AG09319 (cell line): ENCODE measurements at regions not wholly inside any gene's neighbourhood (a gene's known extent, or its start where the extent isn't known, plus 50 kb on each side); places are given as distances from the start of the nearest gene placed in this dataset.

ENCODE experiments used
- DNase-seq: peaks from one replicate; pipeline ENCODE4 v3.0.0-alpha.2; 2010; ENCODE audit warnings: low read depth; ENCODE audit errors: extremely low read depth
- TF ChIP-seq, protein P1 (sequence below): IDR thresholded peaks from 2 replicates; pipeline ENCODE4 v1.5.1; 2011; ENCODE audit warnings: low read depth, mild to moderate bottlenecking, inconsistent platforms, low read length, moderate library complexity

DNA sequence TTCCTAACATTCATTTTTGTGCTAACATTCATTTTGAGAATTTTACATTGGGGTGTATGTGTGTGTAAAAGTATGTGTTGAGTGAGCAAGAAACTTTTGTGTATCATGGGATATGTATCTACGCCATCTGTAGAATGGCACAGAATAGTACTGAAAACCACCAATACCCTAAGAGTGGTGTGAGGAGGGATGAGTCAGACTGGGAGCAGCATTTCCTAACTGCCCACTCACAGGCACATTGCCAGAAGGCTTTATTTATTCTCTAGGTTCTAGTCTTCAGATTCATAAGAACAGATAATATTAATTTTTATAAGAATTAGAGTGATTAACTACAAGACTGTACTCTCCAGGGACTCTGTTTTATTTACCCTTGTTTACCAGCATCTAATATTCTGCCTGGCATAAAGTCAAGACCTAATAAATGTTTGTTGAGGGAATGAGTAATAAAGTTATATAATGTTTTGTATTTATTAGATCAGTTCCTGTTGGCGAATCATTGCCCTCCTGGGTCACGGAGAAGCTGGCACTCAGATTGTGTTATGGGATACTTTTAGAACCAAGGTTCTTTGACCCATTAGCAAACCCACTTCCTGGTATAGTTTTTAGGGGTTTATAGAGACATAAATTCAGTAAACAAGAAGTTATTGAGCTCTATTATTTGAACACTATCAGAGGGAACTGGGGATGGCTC is 159.1 kb upstream of the PPP2R2B start:
- no peak for DNase-seq
- TF ChIP-seq, protein P1, sequence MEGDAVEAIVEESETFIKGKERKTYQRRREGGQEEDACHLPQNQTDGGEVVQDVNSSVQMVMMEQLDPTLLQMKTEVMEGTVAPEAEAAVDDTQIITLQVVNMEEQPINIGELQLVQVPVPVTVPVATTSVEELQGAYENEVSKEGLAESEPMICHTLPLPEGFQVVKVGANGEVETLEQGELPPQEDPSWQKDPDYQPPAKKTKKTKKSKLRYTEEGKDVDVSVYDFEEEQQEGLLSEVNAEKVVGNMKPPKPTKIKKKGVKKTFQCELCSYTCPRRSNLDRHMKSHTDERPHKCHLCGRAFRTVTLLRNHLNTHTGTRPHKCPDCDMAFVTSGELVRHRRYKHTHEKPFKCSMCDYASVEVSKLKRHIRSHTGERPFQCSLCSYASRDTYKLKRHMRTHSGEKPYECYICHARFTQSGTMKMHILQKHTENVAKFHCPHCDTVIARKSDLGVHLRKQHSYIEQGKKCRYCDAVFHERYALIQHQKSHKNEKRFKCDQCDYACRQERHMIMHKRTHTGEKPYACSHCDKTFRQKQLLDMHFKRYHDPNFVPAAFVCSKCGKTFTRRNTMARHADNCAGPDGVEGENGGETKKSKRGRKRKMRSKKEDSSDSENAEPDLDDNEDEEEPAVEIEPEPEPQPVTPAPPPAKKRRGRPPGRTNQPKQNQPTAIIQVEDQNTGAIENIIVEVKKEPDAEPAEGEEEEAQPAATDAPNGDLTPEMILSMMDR = no peak

DNA sequence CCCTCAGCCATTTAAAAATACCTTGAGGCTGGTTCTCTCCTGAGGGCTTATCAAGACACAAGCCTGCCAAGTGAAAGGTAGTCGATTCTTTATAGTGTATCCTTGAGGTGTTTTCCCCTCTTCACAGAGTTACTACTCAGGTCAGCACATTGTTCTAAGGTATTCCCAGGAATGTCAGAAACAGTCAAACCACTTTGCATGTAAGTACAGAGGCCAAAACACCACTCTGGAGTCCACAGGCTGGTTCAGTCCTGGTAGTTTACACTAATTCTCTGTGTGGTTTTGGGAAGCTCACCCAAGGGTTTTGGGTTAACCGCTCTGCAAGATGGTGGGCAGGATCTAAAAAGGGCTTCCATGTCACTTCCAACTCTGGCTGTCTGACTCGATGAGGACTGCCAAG is 162.3 kb upstream of the PPP2R2B start:
- TF ChIP-seq, protein P1 = no peak
- no peak for DNase-seq

DNA sequence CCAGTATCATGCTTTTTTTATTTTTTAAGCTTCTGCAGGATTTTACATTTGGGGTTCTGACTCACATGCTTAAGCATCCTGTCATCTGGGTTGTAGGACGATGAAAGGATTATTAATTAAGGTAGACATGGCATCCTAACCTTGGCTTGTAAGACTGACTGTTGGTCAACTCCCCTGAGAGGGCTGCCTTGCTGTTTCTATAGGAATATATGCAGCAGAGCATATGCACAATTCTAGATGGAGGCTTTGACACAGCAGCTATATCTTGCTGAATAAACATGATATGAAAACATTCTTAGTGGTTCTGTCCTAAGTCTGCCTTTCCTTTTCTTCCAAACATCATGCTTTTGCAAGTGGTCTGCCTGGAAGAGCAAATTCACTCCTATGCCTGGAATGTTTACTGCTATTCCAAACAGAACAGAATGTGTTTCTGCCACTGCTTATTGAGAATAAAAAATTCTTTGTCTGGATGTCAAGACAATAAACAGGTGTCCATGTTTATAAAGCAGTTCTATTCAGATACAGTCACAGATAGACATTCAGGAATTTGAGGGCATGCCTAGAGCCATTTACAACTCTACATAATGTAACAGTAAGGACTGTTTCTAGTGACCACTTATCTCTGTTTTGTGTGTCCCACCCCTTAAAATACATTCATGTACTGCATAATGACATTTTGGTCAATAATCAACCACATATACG is 166.2 kb upstream of the PPP2R2B start:
- no peak for DNase-seq
- TF ChIP-seq, protein P1 = no peak

DNA sequence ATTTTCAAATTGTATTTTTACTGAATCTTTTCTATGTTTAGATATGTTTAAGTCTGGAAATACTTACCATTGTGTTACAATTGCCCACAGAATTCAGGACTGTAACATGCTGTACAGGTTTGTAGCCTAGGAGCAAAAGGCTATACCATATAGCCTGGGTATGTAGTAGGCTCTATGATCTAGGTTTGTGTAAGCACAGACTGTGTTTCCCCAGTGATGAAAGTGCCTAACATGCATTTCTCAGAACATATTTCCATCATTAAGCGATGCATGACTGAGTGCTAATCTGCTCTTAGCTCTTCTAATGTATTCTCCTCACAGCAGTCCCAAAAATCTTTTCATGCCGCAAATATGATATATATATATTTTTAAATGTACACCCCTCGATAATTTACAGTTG is 166.7 kb upstream of the PPP2R2B start:
- TF ChIP-seq, protein P1 = no peak

DNA sequence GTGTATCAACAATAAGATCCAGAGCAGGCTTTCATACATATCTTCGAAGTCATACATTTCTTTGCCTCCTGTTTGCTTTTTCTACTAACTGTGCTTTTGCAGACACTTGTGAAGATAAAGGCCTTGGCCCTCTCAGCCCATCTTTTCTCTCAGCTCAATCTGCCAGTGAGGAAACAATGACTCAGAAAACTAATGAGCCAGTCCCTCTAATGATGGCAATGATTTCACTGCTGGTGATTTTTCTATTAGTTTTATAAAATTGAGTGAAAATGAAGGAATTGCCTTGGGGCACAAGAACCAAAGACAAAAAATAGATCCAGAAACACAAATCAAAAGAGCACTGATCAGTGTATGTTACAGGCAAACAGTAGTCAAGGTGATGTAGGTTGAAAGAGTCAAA is 167.7 kb upstream of the PPP2R2B start:
- TF ChIP-seq, protein P1 = no peak
- DNase-seq = no peak

More for the DNA sequence above, 166.7 kb upstream of the PPP2R2B start:
- DNase-seq = no peak

DNA sequence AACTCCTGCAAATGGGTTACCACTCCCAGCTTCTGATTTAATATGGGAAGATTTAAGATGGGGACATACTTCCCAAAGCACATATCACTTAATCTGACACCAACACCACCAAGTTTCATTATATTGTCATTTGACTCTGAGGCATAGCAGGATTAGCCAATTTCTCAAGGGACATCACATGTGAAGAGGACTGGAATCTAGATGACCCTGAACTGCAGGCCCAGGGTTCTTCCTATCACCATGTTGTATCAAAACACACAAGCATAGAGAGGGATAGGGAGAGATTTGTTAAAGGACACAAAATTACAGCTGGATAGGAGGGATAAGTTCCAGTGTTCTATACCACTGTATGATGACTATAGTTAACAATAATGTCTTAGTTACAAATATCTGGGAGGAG is 168.3 kb upstream of the PPP2R2B start:
- DNase-seq = no peak
- TF ChIP-seq, protein P1 = no peak

DNA sequence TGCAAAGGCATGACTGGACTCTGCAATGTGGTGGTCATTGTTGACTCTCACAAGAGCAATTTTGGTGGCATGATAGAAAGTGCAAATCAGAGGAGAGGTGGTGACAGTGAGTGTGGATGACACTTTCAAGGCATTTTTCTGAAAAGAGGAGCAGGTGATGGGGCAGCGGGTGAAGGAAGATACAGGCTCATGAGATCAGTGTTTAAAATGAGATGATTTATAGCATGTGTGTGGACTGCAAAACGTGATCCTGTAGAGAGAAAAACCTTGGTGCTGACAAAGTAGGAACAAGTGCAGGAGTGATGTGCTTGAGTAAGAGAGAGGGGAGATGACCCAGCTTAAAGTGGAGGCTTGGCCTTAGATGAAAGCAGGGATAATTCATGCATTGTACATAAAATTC is 171.2 kb upstream of the PPP2R2B start:
- DNase-seq = no peak
- TF ChIP-seq, protein P1 = no peak
